ENCODE measurements at regions not wholly inside any gene's neighbourhood (a gene's known extent, or its start where the extent isn't known, plus 50 kb on each side); places are given as distances from the start of the nearest gene placed in this dataset.

DNA sequence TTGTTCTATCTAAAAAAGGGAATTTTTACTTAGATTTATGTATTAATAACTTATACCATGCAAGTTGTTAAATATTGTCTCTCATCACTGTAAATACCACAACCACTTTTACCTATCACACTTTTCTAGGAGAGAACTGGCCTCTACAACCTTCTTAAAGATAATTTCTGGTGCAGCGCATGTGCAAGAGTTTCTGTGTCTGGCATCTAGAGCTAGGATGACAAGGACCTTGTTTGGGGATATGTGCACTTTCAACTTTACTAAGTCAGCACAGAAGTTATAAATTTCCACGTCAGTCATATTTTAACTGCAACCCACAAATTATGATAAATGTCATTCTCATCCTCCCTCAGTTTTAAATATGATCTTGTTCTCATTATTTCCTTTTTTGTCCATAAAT is 156.9 kb upstream of the ADCY1 start:
- TF ChIP-seq, protein P1, sequence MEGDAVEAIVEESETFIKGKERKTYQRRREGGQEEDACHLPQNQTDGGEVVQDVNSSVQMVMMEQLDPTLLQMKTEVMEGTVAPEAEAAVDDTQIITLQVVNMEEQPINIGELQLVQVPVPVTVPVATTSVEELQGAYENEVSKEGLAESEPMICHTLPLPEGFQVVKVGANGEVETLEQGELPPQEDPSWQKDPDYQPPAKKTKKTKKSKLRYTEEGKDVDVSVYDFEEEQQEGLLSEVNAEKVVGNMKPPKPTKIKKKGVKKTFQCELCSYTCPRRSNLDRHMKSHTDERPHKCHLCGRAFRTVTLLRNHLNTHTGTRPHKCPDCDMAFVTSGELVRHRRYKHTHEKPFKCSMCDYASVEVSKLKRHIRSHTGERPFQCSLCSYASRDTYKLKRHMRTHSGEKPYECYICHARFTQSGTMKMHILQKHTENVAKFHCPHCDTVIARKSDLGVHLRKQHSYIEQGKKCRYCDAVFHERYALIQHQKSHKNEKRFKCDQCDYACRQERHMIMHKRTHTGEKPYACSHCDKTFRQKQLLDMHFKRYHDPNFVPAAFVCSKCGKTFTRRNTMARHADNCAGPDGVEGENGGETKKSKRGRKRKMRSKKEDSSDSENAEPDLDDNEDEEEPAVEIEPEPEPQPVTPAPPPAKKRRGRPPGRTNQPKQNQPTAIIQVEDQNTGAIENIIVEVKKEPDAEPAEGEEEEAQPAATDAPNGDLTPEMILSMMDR (IDR thresholded peaks at IDR 0.05), result no peak
- no peak for TF ChIP-seq POLR2A (IDR thresholded peaks at IDR 0.05)

Data from uterus (tissue), 2 donors.